HG03064 (cell line): ENCODE measurements at regions not wholly inside any gene's neighbourhood (a gene's known extent, or its start where the extent isn't known, plus 50 kb on each side); places are given as distances from the start of the nearest gene placed in this dataset.

ENCODE experiments used
- ATAC-seq: cut with Tn5 transposase; IDR thresholded peaks from one replicate; pipeline ENCODE4 v1.9.1; 2021; ENCODE audit warnings: low read depth; ENCODE audit not compliant: unreplicated experiment

DNA sequence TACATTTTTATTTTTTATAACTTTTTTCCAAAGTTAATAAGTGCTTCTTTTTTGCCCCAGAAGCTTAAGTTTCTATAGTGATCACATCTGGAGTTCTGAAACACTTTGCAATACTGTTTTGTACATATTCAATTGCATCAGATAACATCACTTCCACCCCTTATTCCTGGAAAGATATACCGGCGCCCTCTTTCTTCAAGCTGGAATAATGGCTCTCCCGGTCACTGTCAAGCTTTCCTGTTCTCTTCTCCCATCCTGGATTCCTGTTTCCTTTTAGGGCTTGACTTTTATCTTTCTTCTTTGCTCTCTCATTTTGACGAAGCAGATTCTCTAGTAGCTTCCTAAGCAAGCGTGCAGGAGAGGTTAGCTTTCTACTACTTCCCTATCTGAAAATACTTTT, 1866.8 kb downstream of the MRPL39 start:
- ATAC-seq = no peak

- ATAC-seq = no peak
Measured at GRCh38 chr21:23732776-23733175, 1874.5 kb downstream of the MRPL39 start.

- ATAC-seq = no peak
Measured at GRCh38 chr21:23729331-23729730, 1878.0 kb downstream of the MRPL39 start.

GRCh38 chr21:23725576-23725975, 1881.7 kb downstream of the MRPL39 start:
- ATAC-seq = no peak

DNA sequence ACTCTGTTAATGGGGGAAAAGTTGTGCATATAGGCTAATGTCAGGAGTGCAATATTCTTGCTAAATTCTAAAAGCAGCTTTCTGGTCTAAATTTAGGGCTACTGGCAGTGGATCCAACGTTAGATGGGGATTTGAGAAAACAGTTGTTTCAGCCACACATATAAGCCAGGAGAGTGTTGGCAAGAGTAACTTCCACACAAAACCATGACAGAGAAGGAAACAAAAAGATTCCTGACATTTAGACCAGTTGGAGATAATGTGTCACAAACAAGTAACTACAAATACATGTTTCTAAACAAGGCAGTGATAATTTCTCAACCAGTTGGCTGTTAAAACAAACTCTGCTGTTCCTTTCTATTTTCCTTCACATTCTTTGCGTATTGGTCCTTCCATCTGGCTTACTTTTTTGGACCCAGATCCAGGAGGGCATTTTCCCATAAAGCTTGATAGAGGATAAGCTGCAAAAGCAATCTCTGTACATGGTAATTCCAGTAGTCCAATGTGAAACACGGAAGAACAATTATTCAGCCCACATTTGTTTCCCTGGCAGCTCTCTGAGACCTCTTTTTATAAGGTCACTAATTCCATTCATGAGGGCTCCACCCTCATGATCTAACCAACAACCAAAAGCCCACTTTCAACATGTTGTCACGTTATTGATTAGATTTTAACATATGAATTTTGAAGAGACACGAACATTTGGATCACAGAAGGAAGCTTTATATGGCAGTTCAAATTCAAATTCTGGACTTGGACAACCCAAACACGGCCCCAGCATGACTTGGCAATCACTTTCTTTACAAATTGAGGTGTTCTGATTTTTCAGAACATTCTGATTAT, 1888.6 kb downstream of the MRPL39 start:
- ATAC-seq = no peak

GRCh38 chr21:23712166-23712565, 1895.1 kb downstream of the MRPL39 start:
- no peak for ATAC-seq

GRCh38 chr21:23706431-23706830, 1900.8 kb downstream of the MRPL39 start:
- no peak for ATAC-seq

DNA sequence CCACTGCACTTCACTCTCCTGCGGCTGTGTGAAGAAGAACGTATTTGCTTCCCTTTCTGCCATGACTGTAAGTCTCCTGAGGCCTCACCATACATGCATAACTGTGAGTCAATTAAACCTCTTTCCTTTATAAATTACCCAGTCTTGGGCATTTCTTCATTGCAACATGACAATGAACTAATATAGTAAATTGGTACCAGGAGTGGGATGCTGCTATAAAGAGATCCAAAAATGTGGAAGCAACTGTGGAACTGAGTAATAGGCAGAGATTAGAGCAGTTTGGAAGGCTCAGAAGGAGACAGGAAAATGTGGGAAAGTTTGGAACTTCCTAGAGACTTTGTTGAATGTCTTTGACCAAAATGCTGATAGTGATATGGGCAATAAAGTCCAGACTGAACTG, 1907.9 kb downstream of the MRPL39 start:
- no peak for ATAC-seq

- no peak for ATAC-seq
Measured at GRCh38 chr21:23698619-23699018, 1908.7 kb downstream of the MRPL39 start.

- no peak for ATAC-seq
Measured at GRCh38 chr21:23695443-23695842, 1911.8 kb downstream of the MRPL39 start.

DNA sequence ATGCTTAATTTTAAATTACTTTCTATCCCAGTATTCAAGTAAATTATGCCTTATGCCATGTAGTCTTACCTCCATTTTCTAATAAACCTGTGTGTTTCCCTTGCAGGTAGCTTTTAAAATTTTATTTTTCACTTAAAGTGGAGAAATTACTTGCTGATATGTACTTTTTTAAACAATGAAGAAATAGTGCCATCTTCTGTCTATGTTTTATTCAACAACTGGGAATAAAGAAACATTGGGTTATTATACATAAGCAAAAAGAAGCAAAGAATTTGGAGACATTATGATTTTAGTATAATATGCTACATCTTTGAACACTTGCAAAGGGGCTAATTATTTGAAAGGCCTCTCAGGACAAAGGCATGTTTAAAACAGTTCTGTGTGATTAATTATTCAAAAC, 1912.9 kb downstream of the MRPL39 start:
- no peak for ATAC-seq

DNA sequence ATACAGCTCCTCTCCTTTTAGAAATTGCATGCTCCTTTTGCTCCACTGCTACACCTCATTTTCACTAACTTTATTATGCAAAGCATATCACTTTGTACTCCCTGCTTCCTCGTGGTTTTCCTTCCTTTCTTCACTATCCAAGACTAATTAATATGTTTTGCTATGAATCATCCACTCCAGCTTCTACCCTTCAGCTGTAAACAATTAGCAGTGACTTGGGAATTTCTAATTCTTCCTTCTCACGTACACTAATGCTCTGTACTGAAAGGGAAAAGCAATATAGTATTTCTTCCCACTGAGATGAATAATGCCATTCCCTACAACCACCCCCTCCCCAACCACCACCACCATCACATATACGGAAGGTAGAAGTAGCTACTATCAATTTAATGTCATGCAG, 1917.0 kb downstream of the MRPL39 start:
- ATAC-seq = no peak

GRCh38 chr21:23686737-23687523, 1920.4 kb downstream of the MRPL39 start:
- ATAC-seq = no peak

DNA sequence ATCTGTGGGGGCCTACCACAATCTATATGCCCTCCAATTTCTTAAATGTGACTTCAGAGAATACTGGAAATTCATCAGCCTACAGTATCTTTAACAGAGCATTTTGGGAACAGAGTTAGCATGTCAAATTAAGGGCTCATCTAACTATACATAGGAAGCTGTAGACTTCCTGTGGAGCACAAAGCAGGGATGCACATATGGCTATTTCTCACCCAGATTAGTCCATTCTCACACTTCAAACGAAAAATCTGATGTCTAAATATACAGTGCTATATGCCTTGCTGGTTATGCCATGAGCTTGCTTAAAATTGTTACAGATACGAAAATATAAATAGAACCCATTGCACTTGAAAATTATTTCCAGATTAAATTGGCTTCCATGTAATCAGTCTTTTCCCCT, 1922.8 kb downstream of the MRPL39 start:
- ATAC-seq = no peak

DNA sequence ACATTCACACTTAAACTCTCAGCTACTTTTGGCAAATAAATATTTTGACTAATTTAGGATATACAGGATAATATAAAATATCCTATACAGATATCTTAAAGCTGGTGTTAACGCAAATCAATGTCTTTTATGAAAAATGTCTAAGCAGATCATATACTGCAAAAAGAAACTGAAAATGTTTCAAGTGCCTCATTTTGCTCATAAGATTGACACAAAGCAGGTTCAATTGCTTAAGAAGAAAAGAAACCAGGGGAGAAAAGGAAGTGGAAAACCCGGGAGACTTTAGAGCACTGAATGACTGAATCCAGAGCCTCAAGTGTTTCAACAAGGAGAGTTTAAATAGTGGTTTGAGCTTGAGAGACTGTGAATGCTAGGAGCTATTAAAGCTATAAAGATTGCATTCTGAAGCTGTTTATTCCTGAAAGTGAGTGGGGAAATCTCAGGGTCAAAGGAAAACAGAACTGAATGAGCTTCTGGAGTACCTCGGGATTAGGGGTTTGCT, 1943.0 kb downstream of the MRPL39 start:
- no peak for ATAC-seq

DNA sequence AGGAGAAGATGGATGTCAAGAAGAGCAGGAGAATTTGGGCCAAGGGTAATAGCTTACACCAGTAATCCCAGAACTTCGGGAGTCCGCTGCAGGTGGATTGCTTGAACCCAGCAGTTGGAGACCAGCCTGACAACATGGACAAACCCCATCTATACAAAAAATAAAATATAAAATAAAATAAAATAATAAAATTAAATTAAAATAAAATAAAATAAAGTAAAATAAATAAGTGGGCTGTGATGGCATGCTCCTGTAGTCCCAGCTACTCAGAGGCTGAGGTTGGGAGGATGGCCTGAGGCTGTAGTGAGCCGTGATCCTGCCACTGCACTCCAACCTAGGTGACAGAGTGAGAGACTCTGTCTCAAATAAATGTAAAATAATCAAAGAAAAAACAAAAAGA, 1946.7 kb downstream of the MRPL39 start:
- ATAC-seq = no peak

DNA sequence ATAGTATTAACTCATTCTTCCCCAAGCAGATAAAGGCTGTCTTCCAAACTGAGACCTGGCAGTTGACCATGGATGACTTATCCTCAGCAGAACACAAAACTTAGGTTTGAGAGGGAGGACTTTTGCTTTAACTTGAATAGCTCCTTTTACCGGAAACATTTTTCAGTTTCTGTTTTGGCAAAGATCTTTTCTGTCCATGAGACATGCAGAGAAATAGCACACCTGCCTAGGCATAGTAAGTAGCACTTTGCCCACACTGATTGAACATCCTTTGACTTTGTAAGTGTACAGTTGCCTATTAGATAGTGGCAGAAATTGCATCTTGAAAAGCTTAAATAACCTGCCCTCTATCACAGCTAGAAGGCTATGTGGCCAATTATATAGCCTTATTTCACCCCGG, 1962.5 kb downstream of the MRPL39 start:
- ATAC-seq = no peak

- no peak for ATAC-seq
Measured at GRCh38 chr21:23639721-23640120, 1967.6 kb downstream of the MRPL39 start.

DNA sequence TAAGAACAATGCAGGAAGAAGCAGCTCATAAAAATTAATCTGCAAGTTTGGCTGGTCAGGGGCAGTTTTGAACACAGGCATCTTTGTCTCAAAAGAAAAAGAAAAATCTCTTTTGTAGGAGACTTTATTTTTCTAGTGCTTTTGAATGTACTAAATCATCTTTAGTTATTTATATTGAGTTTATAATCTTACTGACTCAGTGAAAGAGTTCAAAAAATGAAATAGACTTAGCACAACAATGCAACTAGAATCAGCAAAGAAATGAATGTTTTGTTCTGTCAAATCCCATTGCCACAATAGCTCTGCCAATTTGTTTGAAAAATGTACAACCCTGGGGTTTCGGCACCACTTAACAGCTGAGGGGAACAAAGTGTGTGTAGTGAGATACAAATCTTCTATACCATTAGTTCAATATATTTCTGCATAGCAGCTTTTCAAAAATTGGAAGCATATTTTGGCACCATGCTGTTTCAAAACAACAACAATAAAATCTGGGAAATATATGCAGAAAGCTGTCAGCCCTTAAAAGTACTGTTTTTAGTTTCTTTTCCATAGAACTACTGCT, 1969.1 kb downstream of the MRPL39 start:
- ATAC-seq = no peak

GRCh38 chr21:23633447-23633940, 1973.8 kb downstream of the MRPL39 start:
- no peak for ATAC-seq

GRCh38 chr21:23624281-23624680, 1983.0 kb downstream of the MRPL39 start:
- ATAC-seq = no peak
